GM12892 (cell line): ENCODE measurements at regions not wholly inside any gene's neighbourhood (a gene's known extent, or its start where the extent isn't known, plus 50 kb on each side); places are given as distances from the start of the nearest gene placed in this dataset.

Experiments used
- POLR2A ChIP-seq: IDR thresholded peaks from 2 replicates; pipeline ENCODE4 v1.6.1; 2011; ENCODE audit warnings: low read depth, low read length, control low read depth
- POLR2AphosphoS5 ChIP-seq: IDR thresholded peaks from 2 replicates; pipeline ENCODE4 v1.6.1; 2011; ENCODE audit warnings: low read depth, low read length, control low read depth

- no peak for TF ChIP-seq POLR2AphosphoS5
- TF ChIP-seq POLR2A = no peak
These were observed 198.4 kb downstream of the PHETA1 start for GRCh38 chr12:111170543-111170942.
